Activated CD4-positive, alpha-beta T cell treated with anti-CD3 and anti-CD28 coated beads, Interleukin-2, amount 10 ng/mL, durations not matched to agents 24 days and 14 days (primary cell): ENCODE measurements at regions not wholly inside any gene's neighbourhood (a gene's known extent, or its start where the extent isn't known, plus 50 kb on each side); places are given as distances from the start of the nearest gene placed in this dataset.

ENCODE experiments used
- DNase-seq: peaks from one replicate; pipeline ENCODE4 v3.0.0; 2022
- H3K27ac Mint-ChIP-seq: one replicate; pipeline ENCODE4 v1.8.0; 2022; ENCODE audit warnings: mild to moderate bottlenecking, mixed read lengths
- H3K27me3 Mint-ChIP-seq: one replicate; pipeline ENCODE4 v1.8.0; 2022; ENCODE audit warnings: mixed read lengths
- H3K36me3 Mint-ChIP-seq: one replicate; pipeline ENCODE4 v1.8.0; 2022; ENCODE audit warnings: low read depth, mild to moderate bottlenecking, mixed read lengths
- H3K4me1 Mint-ChIP-seq: one replicate; pipeline ENCODE4 v1.8.0; 2021; ENCODE audit warnings: mixed read lengths
- H3K4me3 Mint-ChIP-seq: one replicate; pipeline ENCODE4 v1.8.0; 2022; ENCODE audit warnings: mild to moderate bottlenecking, moderate library complexity, mixed read lengths
- H3K9me3 Mint-ChIP-seq: one replicate; pipeline ENCODE4 v1.8.0; 2021; ENCODE audit warnings: mixed read lengths
- intact Hi-C: fragments of 100-400 bp; cut with micrococcal nuclease; formaldehyde crosslinking; loops from one replicate; pipeline ENCODE4 v1.15.1; 2023

DNA sequence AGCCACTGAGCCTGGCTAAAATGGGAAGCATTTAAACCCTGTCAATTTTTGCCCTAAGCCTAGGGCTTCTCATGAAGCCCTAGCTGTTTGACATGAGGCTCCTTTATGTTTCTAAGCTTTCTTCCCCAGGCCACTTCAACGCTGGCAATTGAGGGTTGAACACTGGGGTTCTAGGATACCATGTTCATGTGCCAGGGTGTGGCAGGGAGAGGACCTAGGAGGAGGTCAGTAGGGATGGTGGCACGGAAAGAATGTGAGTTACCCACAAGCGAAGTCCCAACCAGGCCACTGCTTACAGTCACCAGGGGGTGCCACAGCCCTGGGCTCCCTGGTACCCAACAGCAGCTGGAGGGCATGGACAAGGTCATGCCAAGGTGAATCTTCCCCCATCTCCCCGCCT is 90.8 kb upstream of the AJAP1 start:
- DNase-seq: no peak
- H3K27ac Mint-ChIP-seq: no peak overlapping the region
- H3K9me3 Mint-ChIP-seq: no peaks in the 10 kb centered on the region
- intact Hi-C loops: no loop called here
- no peaks in the 10 kb centered on the region for H3K36me3 Mint-ChIP-seq
- H3K4me3 Mint-ChIP-seq: no peak overlapping the region
- H3K4me1 Mint-ChIP-seq: no peaks in the 10 kb centered on the region
- H3K27me3 Mint-ChIP-seq: peaks cover 4% of the 10 kb centered on the region

DNA sequence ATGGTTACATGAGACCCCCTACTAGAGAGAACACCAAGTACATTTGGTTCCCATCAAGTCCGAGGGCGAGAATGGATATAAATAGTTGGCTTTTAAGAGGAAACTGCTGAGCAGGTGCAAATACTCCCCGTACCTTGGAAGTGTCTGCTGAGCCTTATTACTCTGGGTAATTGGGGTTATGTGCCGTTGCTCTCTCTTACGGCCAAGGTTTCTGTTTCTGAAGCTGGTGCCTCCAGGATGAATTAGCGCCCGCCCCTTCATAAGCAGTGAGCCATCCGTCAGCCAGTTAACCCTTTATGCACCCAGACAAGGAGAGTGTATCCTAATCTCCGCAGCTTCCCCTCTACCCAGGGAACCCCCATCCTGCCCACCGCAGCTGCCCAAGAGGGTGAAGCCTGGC is 90.4 kb upstream of the AJAP1 start:
- H3K36me3 Mint-ChIP-seq: no peaks in the 10 kb centered on the region
- no peaks in the 10 kb centered on the region for H3K4me1 Mint-ChIP-seq
- intact Hi-C loops: no loop called here
- H3K27me3 Mint-ChIP-seq: peaks cover 4% of the 10 kb centered on the region
- no peak overlapping the region for H3K4me3 Mint-ChIP-seq
- no peak overlapping the region for H3K27ac Mint-ChIP-seq
- no peaks in the 10 kb centered on the region for H3K9me3 Mint-ChIP-seq
- no peak for DNase-seq

DNA sequence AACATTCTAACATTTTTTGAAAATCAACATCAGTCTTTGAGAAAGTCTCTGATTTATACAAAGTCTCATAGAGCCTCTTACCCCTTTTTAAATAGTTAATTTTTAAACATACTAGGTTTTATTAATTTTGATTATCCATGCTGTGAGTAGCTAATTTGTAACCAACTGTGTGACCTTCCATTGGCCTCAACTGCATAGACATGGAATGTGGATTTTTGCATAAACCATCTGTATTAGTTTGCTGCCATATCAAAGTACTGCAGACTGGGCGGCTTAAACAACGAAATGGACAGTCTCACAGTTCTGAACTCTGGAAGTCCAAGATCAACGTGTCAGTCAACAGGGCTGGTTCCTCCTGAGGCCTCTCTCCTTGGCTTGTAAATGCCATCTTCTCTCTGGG is 89.2 kb upstream of the AJAP1 start:
- H3K4me1 Mint-ChIP-seq: no peaks in the 10 kb centered on the region
- no peak for DNase-seq
- H3K27ac Mint-ChIP-seq: no peak overlapping the region
- H3K36me3 Mint-ChIP-seq: no peaks in the 10 kb centered on the region
- H3K27me3 Mint-ChIP-seq: peaks cover 4% of the 10 kb centered on the region
- no peak overlapping the region for H3K4me3 Mint-ChIP-seq
- intact Hi-C loops: no loop called here
- no peaks in the 10 kb centered on the region for H3K9me3 Mint-ChIP-seq

DNA sequence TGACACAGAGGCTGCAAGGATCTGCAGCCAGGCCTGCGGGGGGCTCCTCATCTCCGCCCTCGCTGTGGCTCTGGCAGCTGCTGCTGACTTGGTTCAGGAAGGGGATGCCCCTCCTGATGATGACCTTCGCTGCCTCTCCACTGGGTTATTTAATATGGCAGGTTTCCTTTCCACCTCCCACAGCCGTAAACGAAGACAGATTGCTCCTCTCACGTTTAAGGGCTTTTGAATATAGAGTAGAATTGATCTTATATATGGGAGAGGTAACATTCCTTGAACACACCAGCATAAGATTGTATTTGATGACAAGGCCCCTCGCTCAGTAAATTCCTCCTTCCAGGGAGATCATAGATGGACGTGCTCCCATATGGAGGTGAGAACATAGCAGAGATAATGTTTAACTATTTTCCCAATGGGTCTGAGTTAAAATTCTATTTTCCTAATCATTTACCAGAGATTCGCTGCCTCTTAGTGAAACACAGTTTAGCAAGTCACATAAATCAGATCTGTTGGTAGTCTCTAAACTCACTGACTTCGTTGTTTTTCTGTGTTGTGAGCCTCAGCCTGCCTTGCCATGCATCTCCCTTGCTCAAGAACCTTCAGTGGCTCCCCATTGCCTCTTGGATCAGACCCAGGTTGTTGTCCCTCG is 88.5 kb upstream of the AJAP1 start:
- no peak overlapping the region for H3K27ac Mint-ChIP-seq
- H3K36me3 Mint-ChIP-seq: no peaks in the 10 kb centered on the region
- H3K4me3 Mint-ChIP-seq: no peak overlapping the region
- peaks cover 4% of the 10 kb centered on the region for H3K27me3 Mint-ChIP-seq
- H3K9me3 Mint-ChIP-seq: no peaks in the 10 kb centered on the region
- intact Hi-C loops: no loop called here
- H3K4me1 Mint-ChIP-seq: no peaks in the 10 kb centered on the region
- DNase-seq: no peak

DNA sequence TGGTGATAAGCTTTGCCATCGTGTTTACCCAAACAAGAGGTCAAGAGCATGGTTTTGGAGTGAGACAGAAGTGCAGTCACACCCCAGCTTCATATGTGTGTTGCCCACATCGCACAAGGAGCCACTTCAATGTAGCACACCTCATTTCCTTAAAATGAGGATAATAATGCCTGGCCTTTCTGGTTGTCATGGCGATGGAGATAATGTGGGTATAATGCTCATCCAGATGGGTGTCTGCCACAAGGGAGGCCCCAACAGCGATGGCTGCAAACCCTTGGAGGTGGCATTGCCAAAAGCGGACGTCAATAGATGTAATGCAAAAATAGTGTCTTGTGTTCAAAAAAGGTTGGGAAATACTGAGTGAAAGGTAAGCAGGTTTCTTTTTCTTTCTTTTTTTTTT is 83.1 kb upstream of the AJAP1 start:
- peaks cover 4% of the 10 kb centered on the region for H3K27me3 Mint-ChIP-seq
- no peaks in the 10 kb centered on the region for H3K4me1 Mint-ChIP-seq
- intact Hi-C loops: no loop called here
- no peaks in the 10 kb centered on the region for H3K9me3 Mint-ChIP-seq
- DNase-seq: no peak
- H3K4me3 Mint-ChIP-seq: no peak overlapping the region
- no peaks in the 10 kb centered on the region for H3K36me3 Mint-ChIP-seq
- H3K27ac Mint-ChIP-seq: no peak overlapping the region

DNA sequence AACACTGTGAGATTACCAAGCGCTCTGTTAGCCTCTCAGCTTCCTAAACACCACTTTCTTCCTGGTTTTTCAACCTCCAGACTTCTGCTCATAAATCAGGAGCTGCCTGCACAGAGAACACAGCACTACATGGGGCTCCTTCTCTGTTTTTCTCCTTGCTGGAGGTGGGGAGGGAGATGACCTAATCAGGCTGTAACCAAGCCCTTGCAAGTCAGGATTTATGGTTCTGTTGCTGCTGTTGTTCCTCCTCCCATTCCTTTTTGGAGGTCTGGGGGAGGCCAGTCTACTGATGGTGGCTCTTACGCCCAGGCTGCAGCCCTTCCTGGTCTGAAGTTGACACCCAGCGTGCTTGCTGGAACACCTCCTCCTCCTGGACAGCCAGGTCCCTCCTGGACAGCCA is 80.9 kb upstream of the AJAP1 start:
- DNase-seq: no peak
- H3K4me3 Mint-ChIP-seq: no peak overlapping the region
- intact Hi-C loops: no loop called here
- peaks cover 5% of the 10 kb centered on the region for H3K27me3 Mint-ChIP-seq
- H3K27ac Mint-ChIP-seq: no peak overlapping the region
- H3K9me3 Mint-ChIP-seq: no peaks in the 10 kb centered on the region
- H3K36me3 Mint-ChIP-seq: no peaks in the 10 kb centered on the region
- no peaks in the 10 kb centered on the region for H3K4me1 Mint-ChIP-seq

DNA sequence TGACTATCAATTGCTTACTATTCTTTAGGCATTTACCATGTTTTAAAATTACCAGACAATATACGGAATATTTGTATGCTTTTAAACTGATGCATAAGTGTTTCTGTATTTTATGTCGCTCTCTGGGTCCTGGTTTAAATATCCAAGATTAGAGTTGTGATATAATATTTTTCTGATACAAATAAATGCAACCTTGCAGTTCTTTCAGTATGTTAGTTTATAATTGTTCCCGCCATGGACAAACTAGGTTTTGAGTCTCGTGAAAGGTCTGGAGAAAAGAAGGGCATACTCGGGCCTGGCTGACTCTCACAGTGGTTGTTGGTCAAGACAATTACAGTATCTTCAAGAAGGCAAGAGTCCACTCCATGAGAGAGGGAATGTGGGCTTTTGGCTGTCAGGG is 72.6 kb upstream of the AJAP1 start:
- no peak for DNase-seq
- no peak overlapping the region for H3K4me3 Mint-ChIP-seq
- intact Hi-C loops: no loop called here
- no peaks in the 10 kb centered on the region for H3K9me3 Mint-ChIP-seq
- H3K4me1 Mint-ChIP-seq: no peaks in the 10 kb centered on the region
- H3K27me3 Mint-ChIP-seq: peaks cover 29% of the 10 kb centered on the region
- no peaks in the 10 kb centered on the region for H3K36me3 Mint-ChIP-seq
- H3K27ac Mint-ChIP-seq: no peak overlapping the region

DNA sequence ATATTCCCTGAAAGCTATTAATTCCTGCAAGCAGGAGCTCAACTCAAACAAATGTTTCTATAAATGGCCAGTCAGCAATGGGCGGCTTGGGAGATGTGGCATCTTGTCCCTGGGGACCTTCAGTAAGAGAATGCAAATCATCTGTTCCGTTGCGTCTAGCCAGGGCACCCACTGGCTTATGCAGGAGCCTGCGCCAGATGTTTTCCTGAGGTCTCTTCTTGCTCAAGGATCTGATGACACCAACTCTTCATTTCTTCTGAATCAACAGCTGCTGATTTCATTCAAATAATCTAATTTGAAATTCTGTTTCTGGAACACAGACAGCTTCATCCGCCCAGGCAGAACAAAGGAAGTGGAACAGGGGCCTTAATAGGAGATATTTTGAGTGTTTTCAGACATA is 70.0 kb upstream of the AJAP1 start:
- no peak for DNase-seq
- H3K4me1 Mint-ChIP-seq: no peaks in the 10 kb centered on the region
- no peak overlapping the region for H3K4me3 Mint-ChIP-seq
- no peaks in the 10 kb centered on the region for H3K36me3 Mint-ChIP-seq
- H3K27me3 Mint-ChIP-seq: peaks cover 29% of the 10 kb centered on the region
- no peaks in the 10 kb centered on the region for H3K9me3 Mint-ChIP-seq
- intact Hi-C loops: no loop called here
- H3K27ac Mint-ChIP-seq: no peak overlapping the region

DNA sequence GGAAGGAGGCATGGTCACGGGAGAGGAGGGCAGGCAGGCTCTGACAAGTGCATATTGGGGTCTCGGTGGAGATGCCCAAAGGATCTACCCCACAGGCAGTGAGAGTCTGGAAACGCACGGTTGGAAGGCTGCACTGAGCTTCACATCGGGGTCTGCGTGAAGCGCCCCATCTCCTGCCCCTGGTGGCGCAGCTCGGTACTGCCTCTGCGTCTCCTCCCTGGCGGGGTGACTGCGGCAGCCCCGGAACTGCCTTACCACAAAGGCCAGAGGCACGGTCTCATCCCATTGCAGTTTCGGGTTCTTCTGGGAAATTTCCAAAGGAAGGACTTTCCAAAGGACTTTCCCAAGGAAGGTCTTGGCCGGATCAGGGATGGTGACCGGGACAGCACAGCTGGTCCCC is 69.2 kb upstream of the AJAP1 start:
- intact Hi-C loops: no loop called here
- Mint-ChIP-seq H3K4me3 (no peak overlapping the region), H3K27me3 (peaks cover 22% of the 10 kb centered on the region), H3K27ac (no peak overlapping the region), H3K36me3 (no peaks in the 10 kb centered on the region), H3K4me1 (no peaks in the 10 kb centered on the region), H3K9me3 (no peaks in the 10 kb centered on the region)
- peak; percentile 83 for DNase-seq

DNA sequence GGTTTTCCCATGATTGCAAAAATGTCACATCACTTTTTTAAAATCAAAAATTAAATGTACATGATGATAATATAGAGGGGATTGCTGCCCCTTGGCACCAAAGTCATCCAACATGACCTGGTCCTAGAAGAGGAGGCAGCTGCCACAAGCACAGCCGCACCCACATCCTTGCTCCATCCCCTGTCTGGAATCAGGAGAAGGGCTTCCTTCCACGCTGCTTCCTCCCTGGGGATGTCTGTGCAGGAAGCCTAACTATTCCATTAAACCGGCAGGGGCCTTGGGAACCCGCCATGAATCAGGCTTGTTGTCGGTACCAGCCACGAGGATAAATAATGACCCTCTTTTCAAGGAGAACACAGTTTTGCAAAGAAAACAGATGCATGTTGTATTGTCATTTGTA is 68.7 kb upstream of the AJAP1 start:
- H3K4me3 Mint-ChIP-seq: no peak overlapping the region
- intact Hi-C loops: no loop called here
- H3K9me3 Mint-ChIP-seq: no peaks in the 10 kb centered on the region
- no peak overlapping the region for H3K27ac Mint-ChIP-seq
- no peaks in the 10 kb centered on the region for H3K36me3 Mint-ChIP-seq
- H3K27me3 Mint-ChIP-seq: peaks cover 18% of the 10 kb centered on the region
- DNase-seq: no peak
- H3K4me1 Mint-ChIP-seq: no peaks in the 10 kb centered on the region

DNA sequence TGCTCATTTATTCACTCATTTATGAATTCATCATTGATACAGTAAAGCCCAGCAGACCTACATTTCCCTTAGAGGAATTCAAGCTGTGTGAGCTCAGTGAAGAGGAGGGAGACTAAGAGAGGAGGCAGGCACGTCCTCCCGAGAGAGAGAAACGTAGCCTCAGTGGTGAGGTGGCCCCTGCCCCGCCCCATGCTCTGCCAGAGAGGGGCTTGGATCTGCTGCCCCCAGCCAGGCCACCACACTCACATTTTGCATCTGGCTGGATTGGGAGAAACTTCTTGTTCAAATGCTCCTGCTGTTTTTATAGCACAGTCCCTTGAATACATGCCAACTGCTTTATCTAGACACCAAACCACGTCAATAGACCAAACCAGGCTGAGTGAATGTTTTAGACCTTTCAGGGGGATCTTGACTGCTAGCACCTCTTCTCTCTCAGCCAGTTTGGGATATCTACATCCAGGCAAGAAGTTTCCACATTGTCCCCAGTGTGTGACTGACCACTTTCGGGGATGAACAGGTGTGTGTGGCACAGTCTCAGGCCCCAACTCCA is 67.7 kb upstream of the AJAP1 start:
- no peaks in the 10 kb centered on the region for H3K4me1 Mint-ChIP-seq
- H3K4me3 Mint-ChIP-seq: no peak overlapping the region
- H3K9me3 Mint-ChIP-seq: no peaks in the 10 kb centered on the region
- intact Hi-C loops: no loop called here
- H3K27ac Mint-ChIP-seq: no peak overlapping the region
- H3K36me3 Mint-ChIP-seq: no peaks in the 10 kb centered on the region
- peaks cover 18% of the 10 kb centered on the region for H3K27me3 Mint-ChIP-seq
- DNase-seq: no peak

DNA sequence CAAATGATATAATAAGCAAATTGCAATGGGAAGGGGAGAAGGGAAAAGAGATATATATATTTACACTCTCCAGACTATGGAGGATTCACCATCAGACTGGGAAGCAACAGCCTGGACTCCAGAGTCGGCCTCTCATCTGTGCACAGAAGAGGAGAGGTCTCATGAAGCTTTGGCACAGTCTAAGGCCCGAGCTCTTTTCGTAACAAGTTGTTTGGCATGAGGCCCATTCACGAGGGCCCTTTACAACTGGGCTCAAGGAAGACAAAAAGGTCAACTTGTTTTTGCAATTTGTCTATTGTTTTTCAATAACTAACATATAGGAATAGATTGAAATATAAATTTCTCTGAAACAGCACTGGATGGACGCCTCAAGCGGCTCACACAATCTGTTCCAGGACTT is 66.7 kb upstream of the AJAP1 start:
- intact Hi-C loops: no loop called here

DNA sequence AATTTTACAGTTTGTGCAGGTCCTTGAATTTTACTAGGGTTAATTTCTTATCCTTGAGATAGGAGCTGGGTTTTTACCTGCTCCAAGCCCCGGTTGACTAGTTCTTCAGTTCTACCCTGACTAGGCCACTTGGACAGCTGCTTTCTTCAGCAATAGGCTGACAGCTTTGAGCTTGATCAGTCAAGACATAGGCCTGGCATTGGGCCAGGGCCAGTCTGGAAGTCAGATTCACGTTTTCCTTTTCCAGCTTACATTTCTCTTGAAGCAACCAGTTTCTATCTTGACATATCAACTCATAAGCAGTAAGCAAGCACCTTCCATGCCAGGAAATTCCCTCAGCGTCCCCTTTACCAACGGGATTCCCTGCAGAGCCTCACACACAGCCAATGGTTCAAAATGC is 63.7 kb upstream of the AJAP1 start:
- Mint-ChIP-seq H3K36me3 (no peaks in the 10 kb centered on the region), H3K27ac (no peak overlapping the region)

More for the DNA sequence above, 66.7 kb upstream of the AJAP1 start:
- no peaks in the 10 kb centered on the region for H3K4me1 Mint-ChIP-seq
- no peak overlapping the region for H3K27ac Mint-ChIP-seq
- no peaks in the 10 kb centered on the region for H3K9me3 Mint-ChIP-seq
- H3K36me3 Mint-ChIP-seq: no peaks in the 10 kb centered on the region
- H3K27me3 Mint-ChIP-seq: peaks cover 18% of the 10 kb centered on the region
- DNase-seq: no peak
- H3K4me3 Mint-ChIP-seq: no peak overlapping the region

DNA sequence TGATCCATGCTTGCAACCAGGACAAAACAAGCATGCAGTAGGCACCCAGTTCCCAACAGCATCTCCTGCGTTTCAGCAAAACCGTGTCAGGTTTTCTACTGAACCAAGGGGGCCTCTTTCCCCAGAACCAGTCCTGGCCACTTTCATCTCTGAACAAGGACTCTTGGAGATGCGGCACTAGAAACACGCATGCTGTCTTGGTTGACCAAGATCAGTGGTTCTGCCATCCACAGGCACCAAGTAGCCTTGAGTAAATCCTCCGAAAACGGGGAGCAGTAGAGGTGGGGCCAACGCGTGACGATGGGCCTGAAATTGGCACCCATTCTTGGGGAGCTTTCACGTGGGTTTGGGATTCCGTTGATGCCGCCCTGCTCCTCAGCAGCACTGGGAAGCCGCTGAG is 62.5 kb upstream of the AJAP1 start:
- peaks cover 2% of the 10 kb centered on the region for H3K27me3 Mint-ChIP-seq
- no peak for DNase-seq
- H3K4me1 Mint-ChIP-seq: no peaks in the 10 kb centered on the region
- no peak overlapping the region for H3K27ac Mint-ChIP-seq
- H3K36me3 Mint-ChIP-seq: no peaks in the 10 kb centered on the region
- no peak overlapping the region for H3K4me3 Mint-ChIP-seq
- H3K9me3 Mint-ChIP-seq: no peaks in the 10 kb centered on the region
- intact Hi-C loops: no loop called here

More for the DNA sequence above, 63.7 kb upstream of the AJAP1 start:
- Mint-ChIP-seq H3K27me3 (peaks cover 2% of the 10 kb centered on the region), H3K4me3 (no peak overlapping the region), H3K9me3 (no peaks in the 10 kb centered on the region), H3K4me1 (no peaks in the 10 kb centered on the region)
- no peak for DNase-seq
- intact Hi-C loops: no loop called here

DNA sequence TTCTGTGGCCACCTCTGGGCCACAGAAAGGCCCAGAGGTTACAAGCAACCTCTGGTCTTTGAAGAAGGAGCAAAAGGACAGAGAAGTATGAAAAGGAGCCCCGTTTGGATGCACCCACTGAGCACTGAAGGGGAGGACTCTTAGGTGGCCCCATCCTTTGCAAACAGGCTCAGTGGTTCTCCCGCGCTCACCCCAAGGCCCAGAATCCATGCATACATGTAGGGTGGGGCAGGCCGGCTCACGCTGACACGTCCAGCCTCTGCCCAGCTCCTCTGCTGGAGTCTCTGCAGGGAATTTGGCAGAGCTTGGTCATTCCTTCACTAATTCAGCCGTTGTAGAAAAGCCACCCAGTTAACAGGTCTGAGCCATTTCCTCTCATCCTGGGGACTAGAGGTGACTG is 61.3 kb upstream of the AJAP1 start:
- H3K4me3 Mint-ChIP-seq: no peak overlapping the region
- no peaks in the 10 kb centered on the region for H3K36me3 Mint-ChIP-seq
- H3K4me1 Mint-ChIP-seq: no peaks in the 10 kb centered on the region
- H3K9me3 Mint-ChIP-seq: no peaks in the 10 kb centered on the region
- no peak overlapping the region for H3K27ac Mint-ChIP-seq
- intact Hi-C loops: no loop called here
- DNase-seq: no peak
- H3K27me3 Mint-ChIP-seq: peaks cover 2% of the 10 kb centered on the region
